Neural progenitor cell (in vitro differentiated cells): ENCODE measurements at regions not wholly inside any gene's neighbourhood (a gene's known extent, or its start where the extent isn't known, plus 50 kb on each side); places are given as distances from the start of the nearest gene placed in this dataset.

ENCODE experiments used
- EZH2 ChIP-seq: fragments of 200-600 bp; sonication (generic); IDR thresholded peaks from 2 replicates; pipeline ENCODE4 v1.6.1; 2017; ENCODE audit warnings: antibody characterized with exemption, mild to moderate bottlenecking, moderate library complexity
- EZH2phosphoT487 ChIP-seq: fragments of 200-600 bp; sonication (generic); IDR thresholded peaks from 2 replicates; pipeline ENCODE4 v1.6.1; 2017; ENCODE audit warnings: antibody characterized with exemption
- TF ChIP-seq, protein P1 (sequence below): fragments of 200-600 bp; sonication (generic); IDR thresholded peaks from 2 replicates; pipeline ENCODE4 v1.5.1; 2017; ENCODE audit warnings: antibody characterized with exemption, mild to moderate bottlenecking

DNA sequence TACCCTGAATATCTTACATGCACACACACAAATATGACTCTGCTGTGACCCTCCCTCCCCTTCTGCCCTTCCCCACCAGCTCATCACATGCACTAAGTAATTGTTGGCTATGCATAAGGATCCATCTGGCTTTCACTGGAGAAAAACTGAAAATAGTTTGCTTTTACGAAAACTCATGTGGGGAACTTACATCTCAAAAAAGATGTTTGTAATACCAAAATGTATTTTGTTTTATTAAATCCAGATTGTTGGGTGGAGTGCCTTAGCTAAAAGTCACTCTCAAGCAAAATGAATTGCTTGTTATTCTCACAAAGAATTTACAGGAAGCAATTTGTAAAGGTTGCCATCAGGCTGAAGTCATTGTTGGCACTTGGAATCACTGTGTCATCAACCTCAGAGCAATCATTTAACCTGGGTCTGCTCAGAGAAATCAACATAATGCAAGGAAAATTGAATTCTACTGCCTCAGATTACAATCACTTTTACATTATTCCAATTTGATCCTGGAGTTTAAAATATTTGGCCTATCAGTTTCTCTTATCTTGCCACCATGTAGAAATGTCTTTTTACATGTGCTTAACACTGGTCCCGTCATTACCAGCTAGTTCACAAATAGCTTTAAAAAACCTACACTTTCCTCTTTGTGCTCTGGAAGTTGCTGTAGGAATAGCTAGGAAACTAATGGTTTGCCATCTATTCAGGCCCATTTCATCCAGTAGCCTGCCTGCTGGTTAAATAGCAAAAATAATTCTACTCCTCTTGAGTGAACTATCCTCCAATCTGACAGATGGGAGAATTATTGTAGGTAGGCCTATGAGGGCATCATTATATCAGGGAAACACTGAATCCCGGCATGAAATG is 90.3 kb upstream of the TMEM17 start:
- TF ChIP-seq, protein P1, sequence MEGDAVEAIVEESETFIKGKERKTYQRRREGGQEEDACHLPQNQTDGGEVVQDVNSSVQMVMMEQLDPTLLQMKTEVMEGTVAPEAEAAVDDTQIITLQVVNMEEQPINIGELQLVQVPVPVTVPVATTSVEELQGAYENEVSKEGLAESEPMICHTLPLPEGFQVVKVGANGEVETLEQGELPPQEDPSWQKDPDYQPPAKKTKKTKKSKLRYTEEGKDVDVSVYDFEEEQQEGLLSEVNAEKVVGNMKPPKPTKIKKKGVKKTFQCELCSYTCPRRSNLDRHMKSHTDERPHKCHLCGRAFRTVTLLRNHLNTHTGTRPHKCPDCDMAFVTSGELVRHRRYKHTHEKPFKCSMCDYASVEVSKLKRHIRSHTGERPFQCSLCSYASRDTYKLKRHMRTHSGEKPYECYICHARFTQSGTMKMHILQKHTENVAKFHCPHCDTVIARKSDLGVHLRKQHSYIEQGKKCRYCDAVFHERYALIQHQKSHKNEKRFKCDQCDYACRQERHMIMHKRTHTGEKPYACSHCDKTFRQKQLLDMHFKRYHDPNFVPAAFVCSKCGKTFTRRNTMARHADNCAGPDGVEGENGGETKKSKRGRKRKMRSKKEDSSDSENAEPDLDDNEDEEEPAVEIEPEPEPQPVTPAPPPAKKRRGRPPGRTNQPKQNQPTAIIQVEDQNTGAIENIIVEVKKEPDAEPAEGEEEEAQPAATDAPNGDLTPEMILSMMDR: no peak
- TF ChIP-seq EZH2 (no peak), EZH2phosphoT487 (no peak)
